Ectodermal cell (in vitro differentiated cells): ENCODE measurements at regions not wholly inside any gene's neighbourhood (a gene's known extent, or its start where the extent isn't known, plus 50 kb on each side); places are given as distances from the start of the nearest gene placed in this dataset.

Source experiments
- H3K27ac ChIP-seq: 2 replicates; pipeline ENCODE4 v1.7.0; 2013; ENCODE audit warnings: mild to moderate bottlenecking, low read depth, low read length; ENCODE audit not compliant: insufficient read depth, poor library complexity, severe bottlenecking
- H3K27me3 ChIP-seq: 2 replicates; pipeline ENCODE4 v1.7.0; 2013; ENCODE audit warnings: mild to moderate bottlenecking, low read length; ENCODE audit not compliant: insufficient read depth, control insufficient read depth, poor library complexity, severe bottlenecking
- H3K36me3 ChIP-seq: one replicate; pipeline ENCODE4 v1.7.0; 2013; ENCODE audit warnings: low read length; ENCODE audit not compliant: control insufficient read depth, insufficient read depth
- H3K4me1 ChIP-seq: one replicate; pipeline ENCODE4 v1.7.0; 2013; ENCODE audit warnings: low read length; ENCODE audit not compliant: control insufficient read depth, insufficient read depth
- H3K4me3 ChIP-seq: 2 replicates; pipeline ENCODE4 v1.7.0; 2013; ENCODE audit warnings: low read depth, low read length, control low read depth; ENCODE audit not compliant: insufficient read depth
- H3K9me3 ChIP-seq: 2 replicates; pipeline ENCODE4 v1.7.0; 2013; ENCODE audit warnings: mild to moderate bottlenecking, low read length, moderate library complexity; ENCODE audit not compliant: control insufficient read depth
- whole genome bisulfite sequencing, 2 experiments: methylation state at CpG; one replicate each; pipeline ENCODE4 v1.1.7; 2013; ENCODE audit warnings: missing lambda C conversion rate in 2 of 2; 5-methylcytosine and 5-hydroxymethylcytosine counted together

GRCh38 chr10:121106611-121107010, 255.4 kb downstream of the WDR11 start:
- no peak overlapping the region for H3K27ac ChIP-seq
- peaks cover 6% of the 10 kb centered on the region for H3K4me1 ChIP-seq
- H3K9me3 ChIP-seq: no peaks in the 10 kb centered on the region
- H3K4me3 ChIP-seq: no peak overlapping the region
- H3K27me3 ChIP-seq: no peaks in the 10 kb centered on the region
- WGBS, 2 experiments: 92 to 95% methylated on average over 3 to 4 of the region's 4 CpGs
- H3K36me3 ChIP-seq: no peaks in the 10 kb centered on the region

GRCh38 chr10:121108051-121108450, 256.9 kb downstream of the WDR11 start:
- Histone ChIP-seq H3K27ac (no peak overlapping the region), H3K4me3 (no peak overlapping the region), H3K9me3 (no peaks in the 10 kb centered on the region), H3K4me1 (peaks cover 15% of the 10 kb centered on the region), H3K36me3 (no peaks in the 10 kb centered on the region), H3K27me3 (no peaks in the 10 kb centered on the region)
- WGBS, 2 experiments: 92 to 95% methylated on average over 3 of the region's 3 CpGs

GRCh38 chr10:121110369-121110768, 259.2 kb downstream of the WDR11 start:
- Histone ChIP-seq H3K4me1 (peaks cover 14% of the 10 kb centered on the region), H3K27me3 (no peaks in the 10 kb centered on the region), H3K36me3 (no peaks in the 10 kb centered on the region), H3K9me3 (no peaks in the 10 kb centered on the region), H3K4me3 (no peak overlapping the region), H3K27ac (no peak overlapping the region)

GRCh38 chr10:121112136-121112535, 261.0 kb downstream of the WDR11 start:
- H3K27ac ChIP-seq: no peak overlapping the region
- H3K9me3 ChIP-seq: no peaks in the 10 kb centered on the region
- peaks cover 14% of the 10 kb centered on the region for H3K4me1 ChIP-seq
- no peak overlapping the region for H3K4me3 ChIP-seq
- H3K27me3 ChIP-seq: no peaks in the 10 kb centered on the region
- 82 to 100% methylated on average over 1 of the region's 1 CpG for WGBS, 2 experiments
- no peaks in the 10 kb centered on the region for H3K36me3 ChIP-seq

- WGBS, 2 experiments: 76 to 79% methylated on average over 10 of the region's 10 CpGs
- H3K27me3 ChIP-seq: no peaks in the 10 kb centered on the region
- H3K4me1 ChIP-seq: peaks cover 14% of the 10 kb centered on the region
- H3K9me3 ChIP-seq: no peaks in the 10 kb centered on the region
- no peak overlapping the region for H3K4me3 ChIP-seq
- H3K36me3 ChIP-seq: no peaks in the 10 kb centered on the region
- H3K27ac ChIP-seq: no peak overlapping the region
Measured at GRCh38 chr10:121112579-121113384, 261.6 kb downstream of the WDR11 start.

GRCh38 chr10:121113385-121113696, 262.2 kb downstream of the WDR11 start:
- Histone ChIP-seq H3K27me3 (no peaks in the 10 kb centered on the region), H3K36me3 (no peaks in the 10 kb centered on the region), H3K9me3 (no peaks in the 10 kb centered on the region), H3K27ac (no peak overlapping the region), H3K4me1 (peaks cover 14% of the 10 kb centered on the region), H3K4me3 (no peak overlapping the region)

- Histone ChIP-seq H3K9me3 (no peaks in the 10 kb centered on the region), H3K27ac (no peak overlapping the region), H3K36me3 (no peaks in the 10 kb centered on the region), H3K4me1 (peaks cover 14% of the 10 kb centered on the region), H3K27me3 (no peaks in the 10 kb centered on the region), H3K4me3 (no peak overlapping the region)
- 100% methylated on average over 3 of the region's 3 CpGs for WGBS, 2 experiments
Measured at GRCh38 chr10:121113911-121114310, 262.7 kb downstream of the WDR11 start.

GRCh38 chr10:121115154-121115553, 264.0 kb downstream of the WDR11 start:
- no peak overlapping the region for H3K27ac ChIP-seq
- H3K36me3 ChIP-seq: no peaks in the 10 kb centered on the region
- no peaks in the 10 kb centered on the region for H3K27me3 ChIP-seq
- WGBS, 2 experiments: 87 to 100% methylated on average over 1 of the region's 1 CpG
- H3K4me1 ChIP-seq: peaks cover 14% of the 10 kb centered on the region
- no peak overlapping the region for H3K4me3 ChIP-seq
- H3K9me3 ChIP-seq: no peaks in the 10 kb centered on the region

GRCh38 chr10:121121462-121121861, 270.3 kb downstream of the WDR11 start:
- WGBS, 2 experiments: 95 to 97% methylated on average over 7 of the region's 7 CpGs
- Histone ChIP-seq H3K4me1 (no peaks in the 10 kb centered on the region), H3K9me3 (no peaks in the 10 kb centered on the region), H3K27ac (no peak overlapping the region), H3K27me3 (no peaks in the 10 kb centered on the region), H3K4me3 (no peak overlapping the region), H3K36me3 (no peaks in the 10 kb centered on the region)

GRCh38 chr10:121127151-121127906, 276.2 kb downstream of the WDR11 start:
- no peak overlapping the region for H3K4me3 ChIP-seq
- no peaks in the 10 kb centered on the region for H3K4me1 ChIP-seq
- no peaks in the 10 kb centered on the region for H3K36me3 ChIP-seq
- 94 to 95% methylated on average over 15 of the region's 15 CpGs for WGBS, 2 experiments
- no peaks in the 10 kb centered on the region for H3K9me3 ChIP-seq
- H3K27me3 ChIP-seq: no peaks in the 10 kb centered on the region
- no peak overlapping the region for H3K27ac ChIP-seq
